Coronary artery (tissue), 2 donors: ENCODE measurements at regions not wholly inside any gene's neighbourhood (a gene's known extent, or its start where the extent isn't known, plus 50 kb on each side); places are given as distances from the start of the nearest gene placed in this dataset.

Source experiments
- DNase-seq: peaks from one replicate; pipeline ENCODE4 v3.0.0-alpha.2; 2017; ENCODE audit warnings: low spot score
- H3K27ac ChIP-seq, 2 donors: fragments of 200-600 bp; sonication (generic); one replicate each; pipeline ENCODE4 v1.5.1; 2016 to 2019
- H3K4me3 ChIP-seq: fragments of 200-600 bp; sonication (generic); 2 replicates; pipeline ENCODE4 v1.5.1; 2016; ENCODE audit warnings: mild to moderate bottlenecking, moderate library complexity
- CTCF ChIP-seq: fragments of 200-600 bp; sonication (generic); IDR thresholded peaks from one replicate; pipeline ENCODE4 v1.5.1; 2019; ENCODE audit warnings: antibody characterized with exemption

GRCh38 chr5:17690473-17690872 lies 56.2 kb downstream of the TAF11L14 start:
- Histone ChIP-seq H3K4me3 (no peak overlapping the region), H3K27ac (no peak overlapping the region)
- no peak for DNase-seq
- no peak for TF ChIP-seq CTCF

GRCh38 chr5:17691762-17692161 lies 57.5 kb downstream of the TAF11L14 start:
- TF ChIP-seq CTCF, result no peak

GRCh38 chr5:17694371-17694770 lies 60.1 kb downstream of the TAF11L14 start:
- no peak for DNase-seq
- no peak overlapping the region for H3K27ac ChIP-seq
- TF ChIP-seq CTCF, result no peak
- no peak overlapping the region for H3K4me3 ChIP-seq

More at GRCh38 chr5:17691762-17692161, 57.5 kb downstream of the TAF11L14 start:
- Histone ChIP-seq H3K27ac (no peak overlapping the region), H3K4me3 (no peak overlapping the region)
- no peak for DNase-seq

- H3K4me3 ChIP-seq, result no peak overlapping the region
- H3K27ac ChIP-seq, result no peak overlapping the region
- no peak for DNase-seq
- no peak for TF ChIP-seq CTCF
Observed at GRCh38 chr5:17694914-17695313, 60.7 kb downstream of the TAF11L14 start.

- no peak overlapping the region for H3K4me3 ChIP-seq
- H3K27ac ChIP-seq, result no peak overlapping the region
- DNase-seq, result no peak
- TF ChIP-seq CTCF, result no peak
Observed at GRCh38 chr5:17696627-17697026, 62.4 kb downstream of the TAF11L14 start.

DNA sequence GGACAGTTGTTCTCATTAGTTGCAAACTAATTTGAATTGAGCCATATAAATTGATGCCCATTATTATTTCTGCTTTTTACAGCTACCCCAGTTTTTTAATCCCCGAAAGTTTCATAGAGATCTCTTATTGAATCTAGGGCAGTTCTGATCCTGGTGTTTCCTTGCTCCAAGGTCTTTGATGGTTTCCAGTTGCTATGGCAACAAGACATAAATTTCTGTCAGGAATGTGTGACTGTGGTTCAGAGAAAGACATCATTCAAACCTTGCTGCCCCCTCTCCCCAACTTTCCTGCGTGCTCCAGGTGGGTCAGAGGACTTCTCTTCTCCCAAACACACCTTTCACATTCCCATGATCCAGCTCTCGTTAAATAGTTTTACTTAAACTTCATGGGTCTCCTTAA lies 63.4 kb downstream of the TAF11L14 start:
- no peak for TF ChIP-seq CTCF
- Histone ChIP-seq H3K4me3 (no peak overlapping the region), H3K27ac (no peak overlapping the region)
- no peak for DNase-seq

DNA sequence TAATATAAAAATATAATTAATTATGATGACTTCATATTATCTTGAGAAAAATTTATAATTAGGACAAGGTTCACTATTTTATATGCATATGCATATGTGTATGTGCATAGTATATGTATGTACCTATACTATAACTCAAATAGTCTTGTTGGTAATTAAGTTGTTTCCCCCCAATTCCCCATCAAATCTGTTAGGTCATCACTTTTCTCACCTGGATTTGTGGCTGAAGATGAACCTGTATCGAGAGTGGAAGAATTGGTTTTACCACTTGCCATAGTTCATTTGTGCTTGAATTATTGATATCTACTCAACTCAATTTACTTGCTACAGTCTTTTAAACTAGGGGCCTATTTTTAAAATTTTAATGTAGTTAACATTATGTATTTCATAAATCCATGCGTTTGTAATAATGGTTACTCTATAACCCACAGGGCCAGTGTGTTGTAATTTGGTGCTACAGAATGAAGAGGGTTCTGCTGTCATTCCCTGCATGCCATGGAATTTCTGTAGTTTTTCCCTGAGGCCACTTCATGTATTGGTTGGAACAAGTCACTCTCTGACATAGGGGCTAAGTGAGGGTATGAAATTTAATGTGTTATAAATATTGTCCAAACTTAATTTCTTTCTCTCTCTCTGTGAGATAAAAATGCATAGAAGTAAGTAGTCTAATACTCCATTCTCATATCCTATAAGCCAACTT lies 74.9 kb downstream of the TAF11L14 start:
- Histone ChIP-seq H3K27ac (no peak overlapping the region), H3K4me3 (no peak overlapping the region)
- DNase-seq, result no peak
- no peak for TF ChIP-seq CTCF
